Stimulated activated CD4-positive, alpha-beta T cell treated with anti-CD3 and anti-CD28 coated beads, Interleukin-4, amount 100 ng/mL, for 48 hours (primary cell): ENCODE measurements at regions not wholly inside any gene's neighbourhood (a gene's known extent, or its start where the extent isn't known, plus 50 kb on each side); places are given as distances from the start of the nearest gene placed in this dataset.
"Not testable (repeated sequence)": the region's sequence is repeated elsewhere in the genome, so short reads cannot be mapped to it uniquely, and the experiment has no call there.

Experiments
- DNase-seq, 2 donors: peaks; one replicate each; pipeline ENCODE4 v3.0.0-alpha.2; 2020; ENCODE audit warnings: low read depth in 2 of 2

- no peak for DNase-seq
Observed at GRCh38 chrX:45592101-45592500, 391.4 kb upstream of the DIPK2B start.

- no peak for DNase-seq
Observed at GRCh38 chrX:45591650-45592049, 391.0 kb upstream of the DIPK2B start.

- DNase-seq, result no peak
Observed at GRCh38 chrX:45584717-45585116, 384.0 kb upstream of the DIPK2B start.

- DNase-seq, result no peak
Observed at GRCh38 chrX:45577361-45577760, 376.7 kb upstream of the DIPK2B start.

- no peak for DNase-seq
Observed at GRCh38 chrX:45571453-45571852, 370.8 kb upstream of the DIPK2B start.

GRCh38 chrX:45566456-45566855 lies 365.8 kb upstream of the DIPK2B start:
- no peak for DNase-seq

GRCh38 chrX:45557387-45557786 lies 356.7 kb upstream of the DIPK2B start:
- no peak for DNase-seq

GRCh38 chrX:45554736-45555135 lies 354.1 kb upstream of the DIPK2B start:
- no peak for DNase-seq

- no peak for DNase-seq
Observed at GRCh38 chrX:45553417-45553816, 352.7 kb upstream of the DIPK2B start.

- DNase-seq, result not testable (repeated sequence)
Observed at GRCh38 chrX:45546697-45547096, 346.0 kb upstream of the DIPK2B start.

GRCh38 chrX:45540181-45540580 lies 339.5 kb upstream of the DIPK2B start:
- no peak for DNase-seq

GRCh38 chrX:45537936-45538335 lies 337.3 kb upstream of the DIPK2B start:
- no peak for DNase-seq

GRCh38 chrX:45527834-45528233 lies 327.2 kb upstream of the DIPK2B start:
- no peak for DNase-seq

- DNase-seq, result no peak
Observed at GRCh38 chrX:45524805-45525204, 324.1 kb upstream of the DIPK2B start.

GRCh38 chrX:45524296-45524695 lies 323.6 kb upstream of the DIPK2B start:
- DNase-seq, result no peak

- no peak for DNase-seq
Observed at GRCh38 chrX:45518552-45518951, 317.9 kb upstream of the DIPK2B start.

GRCh38 chrX:45517090-45517973 lies 316.7 kb upstream of the DIPK2B start:
- DNase-seq, result no peak

- peak; percentile 11 to 21 for DNase-seq
Observed at GRCh38 chrX:45515262-45516215, 314.9 kb upstream of the DIPK2B start.

- no peak for DNase-seq
Observed at GRCh38 chrX:45513042-45513441, 312.4 kb upstream of the DIPK2B start.

- DNase-seq, result no peak
Observed at GRCh38 chrX:45508454-45508853, 307.8 kb upstream of the DIPK2B start.

GRCh38 chrX:45506149-45506730 lies 305.6 kb upstream of the DIPK2B start:
- DNase-seq, result no peak

GRCh38 chrX:45505214-45505613 lies 304.5 kb upstream of the DIPK2B start:
- DNase-seq, result no peak
